Kidney (tissue), 13 donors: ENCODE measurements at regions not wholly inside any gene's neighbourhood (a gene's known extent, or its start where the extent isn't known, plus 50 kb on each side); places are given as distances from the start of the nearest gene placed in this dataset.

ENCODE experiments used
- DNase-seq, 5 donors: peaks; one replicate each; pipeline ENCODE4 v3.0.0-alpha.2; 2013 to 2020
- FAIRE-seq: peaks from 2 replicates; lab custom pipeline; 2012; peaks lifted over from hg19 to GRCh38; lab: Jason Lieb, UNC
- H3K27ac ChIP-seq, 2 donors: one replicate each; pipeline ENCODE4 v1.7.0; 2013; ENCODE audit warnings: low read depth in 2 of 2, low read length in 2 of 2, inconsistent platforms in 1 of 2
- H3K27me3 ChIP-seq: one replicate; pipeline ENCODE4 v1.7.1; 2013; ENCODE audit warnings: low read length, inconsistent platforms; ENCODE audit not compliant: control insufficient read depth, insufficient read depth
- H3K36me3 ChIP-seq, 3 donors: one replicate each; pipeline versions ENCODE4 v1.7.0 to v1.7.1; 2013; ENCODE audit warnings: low read length in 3 of 3, control low read depth in 1 of 3, inconsistent platforms in 1 of 3; ENCODE audit not compliant: insufficient read depth in 3 of 3, control insufficient read depth in 2 of 3
- H3K4me1 ChIP-seq, 3 donors: one replicate each; pipeline versions ENCODE4 v1.7.0 to v1.7.1; 2013; ENCODE audit warnings: low read length in 3 of 3, inconsistent platforms in 1 of 3, low read depth in 1 of 3; ENCODE audit not compliant: control insufficient read depth in 2 of 3, insufficient read depth in 2 of 3
- H3K4me3 ChIP-seq, 3 donors: one replicate each; pipeline versions ENCODE4 v1.7.0 to v1.8.1; 2013; ENCODE audit warnings: low read length in 3 of 3, control low read depth in 1 of 3, inconsistent platforms in 1 of 3
- H3K9ac ChIP-seq, 3 donors: one replicate each; pipeline versions ENCODE4 v1.7.0 to v1.7.1; 2013; ENCODE audit warnings: low read length in 3 of 3, control low read depth in 1 of 3, inconsistent platforms in 1 of 3
- H3K9me3 ChIP-seq, 3 donors: one replicate each; pipeline versions ENCODE4 v1.7.0 to v1.7.1; 2013; ENCODE audit warnings: low read length in 3 of 3, control low read depth in 1 of 3, inconsistent platforms in 1 of 3; ENCODE audit not compliant: control insufficient read depth in 2 of 3, insufficient read depth in 1 of 3
- intact Hi-C: fragments of 100-400 bp; cut with DNase I; formaldehyde crosslinking; loops from one replicate; pipeline ENCODE4 v1.11.1; 2022
- TF ChIP-seq, protein P1 (sequence below): IDR thresholded peaks from 3 replicates; pipeline ENCODE4 v1.5.1; 2012; ENCODE audit warnings: mild to moderate bottlenecking, moderate library complexity, borderline replicate concordance; ENCODE audit not compliant: insufficient read depth; ENCODE audit errors: extremely low read depth
- donor health status: control.
- donor health status: control.
- donor health status: control.
- donor health status: control.
- donor health status: control.
- donor health status: DM: yes; HTN: yes; CAD: no.
- donor health status: Normal renal cell carcinoma (clear cell type).

DNA sequence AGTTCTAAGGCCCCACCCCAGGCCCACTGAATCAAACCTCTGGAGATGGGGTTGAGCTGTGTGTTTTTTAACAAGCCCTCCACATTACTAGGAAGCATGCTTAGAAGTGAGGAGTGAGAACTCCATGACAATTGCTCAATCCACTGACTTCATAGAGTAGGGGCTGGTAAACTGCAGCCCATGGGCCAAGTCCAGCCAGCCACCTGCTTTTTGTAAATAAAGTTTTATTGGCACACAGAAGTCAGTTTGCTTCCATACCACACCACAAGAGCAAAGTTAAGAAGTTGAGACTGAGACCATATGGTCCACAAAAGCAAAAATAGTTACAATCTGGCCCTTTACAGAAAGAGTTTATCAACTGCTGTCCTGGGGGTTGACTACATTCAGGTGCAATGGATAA lies 309.2 kb downstream of the SETD4 start:
- Histone ChIP-seq H3K4me3 (no peak overlapping the region), H3K27ac (no peak overlapping the region), H3K27me3 (no peaks in the 10 kb centered on the region), H3K9me3 (no peaks in the 10 kb centered on the region), H3K9ac (no peak overlapping the region), H3K36me3 (no peaks in the 10 kb centered on the region), H3K4me1 (no peaks in the 10 kb centered on the region)
- TF ChIP-seq, protein P1, sequence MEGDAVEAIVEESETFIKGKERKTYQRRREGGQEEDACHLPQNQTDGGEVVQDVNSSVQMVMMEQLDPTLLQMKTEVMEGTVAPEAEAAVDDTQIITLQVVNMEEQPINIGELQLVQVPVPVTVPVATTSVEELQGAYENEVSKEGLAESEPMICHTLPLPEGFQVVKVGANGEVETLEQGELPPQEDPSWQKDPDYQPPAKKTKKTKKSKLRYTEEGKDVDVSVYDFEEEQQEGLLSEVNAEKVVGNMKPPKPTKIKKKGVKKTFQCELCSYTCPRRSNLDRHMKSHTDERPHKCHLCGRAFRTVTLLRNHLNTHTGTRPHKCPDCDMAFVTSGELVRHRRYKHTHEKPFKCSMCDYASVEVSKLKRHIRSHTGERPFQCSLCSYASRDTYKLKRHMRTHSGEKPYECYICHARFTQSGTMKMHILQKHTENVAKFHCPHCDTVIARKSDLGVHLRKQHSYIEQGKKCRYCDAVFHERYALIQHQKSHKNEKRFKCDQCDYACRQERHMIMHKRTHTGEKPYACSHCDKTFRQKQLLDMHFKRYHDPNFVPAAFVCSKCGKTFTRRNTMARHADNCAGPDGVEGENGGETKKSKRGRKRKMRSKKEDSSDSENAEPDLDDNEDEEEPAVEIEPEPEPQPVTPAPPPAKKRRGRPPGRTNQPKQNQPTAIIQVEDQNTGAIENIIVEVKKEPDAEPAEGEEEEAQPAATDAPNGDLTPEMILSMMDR = no peak
- intact Hi-C loops = no loop called here
- DNase-seq = no peak
- no peak for FAIRE-seq

DNA sequence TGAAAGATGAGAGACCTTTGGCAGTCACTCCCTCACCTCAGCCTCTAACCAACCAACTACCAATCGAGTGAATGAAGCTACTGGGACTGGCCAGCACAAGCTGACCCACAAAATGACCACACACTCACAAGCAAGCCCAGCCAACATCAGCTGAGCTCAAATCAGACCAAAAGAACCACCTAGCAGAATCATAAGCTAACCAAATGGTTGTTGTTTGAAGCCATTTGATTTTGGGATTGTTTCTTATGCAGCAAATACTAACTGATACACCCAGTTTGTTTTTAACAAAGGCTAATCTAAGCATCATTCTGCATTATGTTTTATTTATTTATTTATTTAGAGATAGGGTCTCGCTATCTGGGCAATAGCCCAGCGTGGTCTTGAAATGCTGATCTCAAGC lies 310.4 kb downstream of the SETD4 start:
- TF ChIP-seq, protein P1 = no peak
- intact Hi-C loops = no loop called here
- H3K27ac ChIP-seq = no peak overlapping the region
- no peak overlapping the region for H3K9ac ChIP-seq
- H3K4me1 ChIP-seq = no peaks in the 10 kb centered on the region
- H3K27me3 ChIP-seq = no peaks in the 10 kb centered on the region
- H3K4me3 ChIP-seq = no peak overlapping the region
- no peaks in the 10 kb centered on the region for H3K9me3 ChIP-seq
- FAIRE-seq (no peak), DNase-seq (no peak)
- H3K36me3 ChIP-seq = no peaks in the 10 kb centered on the region

DNA sequence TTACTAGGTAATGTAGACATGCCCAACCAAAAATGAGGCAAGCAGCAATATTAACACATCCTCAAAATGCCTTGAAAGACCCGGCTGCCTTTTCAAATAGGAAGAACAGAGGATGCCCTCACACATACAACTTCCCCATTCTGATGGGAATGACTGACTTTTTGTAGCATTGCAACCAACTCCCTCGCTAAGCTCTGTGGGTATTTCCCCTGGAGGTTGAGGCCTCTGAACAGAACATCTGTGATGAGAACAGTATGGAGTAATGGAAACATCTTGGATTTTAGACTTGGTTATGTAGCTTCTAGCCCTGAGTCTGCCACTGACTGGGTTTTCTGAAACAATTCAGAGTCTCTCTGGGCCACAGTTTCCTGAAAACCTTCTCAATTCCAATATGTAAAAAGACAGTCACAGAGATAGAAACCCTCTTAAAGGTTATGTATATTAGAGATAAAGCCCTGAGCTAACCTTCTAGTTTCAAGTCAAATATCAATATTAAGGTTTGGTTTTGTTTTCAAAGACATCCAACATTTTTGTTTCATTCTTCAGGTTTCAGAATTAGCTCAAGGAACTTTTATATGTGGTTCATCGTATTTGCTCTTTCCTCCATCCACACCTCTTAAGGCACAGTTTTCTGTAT lies 311.5 kb downstream of the SETD4 start:
- H3K4me3 ChIP-seq = no peak overlapping the region
- no peak overlapping the region for H3K27ac ChIP-seq
- no peak for DNase-seq
- no peaks in the 10 kb centered on the region for H3K9me3 ChIP-seq
- H3K4me1 ChIP-seq = no peaks in the 10 kb centered on the region
- H3K27me3 ChIP-seq = no peaks in the 10 kb centered on the region
- intact Hi-C loops = no loop called here
- no peak for FAIRE-seq
- H3K36me3 ChIP-seq = no peaks in the 10 kb centered on the region
- TF ChIP-seq, protein P1 = no peak
- H3K9ac ChIP-seq = no peak overlapping the region

DNA sequence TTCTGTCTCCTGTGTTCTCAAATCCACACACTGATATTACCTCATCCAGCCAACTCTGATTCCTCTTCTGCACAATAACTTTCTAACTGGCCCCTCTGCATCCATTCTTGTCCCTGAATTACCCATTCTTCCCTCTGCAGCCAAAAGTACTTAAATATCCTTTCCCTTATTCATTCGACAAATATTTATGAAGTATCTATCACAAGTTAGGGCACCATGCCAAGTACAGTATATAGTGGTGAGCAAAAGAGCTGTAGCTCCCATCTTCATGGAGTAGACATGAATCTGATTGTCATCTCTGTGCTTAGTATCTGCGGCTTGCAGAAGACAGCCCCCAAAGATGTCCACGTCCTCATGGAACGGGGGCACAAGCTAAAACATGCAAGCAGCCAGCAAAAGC lies 316.8 kb downstream of the SETD4 start:
- H3K9me3 ChIP-seq = peaks cover 0 to 11% (median 0%) of the 10 kb centered on the region in 3 donors
- TF ChIP-seq, protein P1 = no peak
- no peaks in the 10 kb centered on the region for H3K4me1 ChIP-seq
- no peak overlapping the region for H3K9ac ChIP-seq
- intact Hi-C loops = no loop called here
- no peaks in the 10 kb centered on the region for H3K27me3 ChIP-seq
- DNase-seq (no peak), FAIRE-seq (no peak)
- no peaks in the 10 kb centered on the region for H3K36me3 ChIP-seq
- H3K27ac ChIP-seq = no peak overlapping the region
- no peak overlapping the region for H3K4me3 ChIP-seq
